Spleen (tissue), 7 donors: ENCODE measurements at regions not wholly inside any gene's neighbourhood (a gene's known extent, or its start where the extent isn't known, plus 50 kb on each side); places are given as distances from the start of the nearest gene placed in this dataset.

ENCODE experiments used
- CTCF ChIP-seq, 11 experiments: fragments of 200-600 bp in 7 of 11; fragments of 450-650 bp in 4 of 11; sonication (generic) in 4 of 11; IDR thresholded peaks in 8 of 11; conservative IDR thresholded peaks in 3 of 11; 1 replicate in 7 of 11; 2 replicates in 4 of 11; pipeline versions ENCODE4 v1.4.0 to v1.8.0; 2016 to 2021; ENCODE audit warnings: antibody characterized with exemption in 11 of 11, inconsistent platforms in 4 of 11, mild to moderate bottlenecking in 1 of 11
- POLR2A ChIP-seq, 3 donors: fragments of 450-650 bp; IDR thresholded peaks; one replicate each; pipeline ENCODE4 v1.5.1; 2017; ENCODE audit warnings: antibody characterized with exemption in 3 of 3, mild to moderate bottlenecking in 1 of 3
- donor health status: DM: no; HTN: no; CAD: no; lungs with moderate emphysema.
- donor health status: DM: no; HTN: no; CAD: no.
- donor health status: DM: no; HTN: no; CAD: no.

GRCh38 chr16:88195911-88196465 is 186.8 kb upstream of the ZNF469 start:
- no peak for TF ChIP-seq POLR2A (IDR thresholded peaks at IDR 0.05)
- TF ChIP-seq CTCF (IDR thresholded peaks at IDR 0.05 in 8 of 11, conservative IDR thresholded peaks at IDR 0.05 in 3 of 11), result no peak
